ENCODE measurements at regions not wholly inside any gene's neighbourhood (a gene's known extent, or its start where the extent isn't known, plus 50 kb on each side); places are given as distances from the start of the nearest gene placed in this dataset.

DNA sequence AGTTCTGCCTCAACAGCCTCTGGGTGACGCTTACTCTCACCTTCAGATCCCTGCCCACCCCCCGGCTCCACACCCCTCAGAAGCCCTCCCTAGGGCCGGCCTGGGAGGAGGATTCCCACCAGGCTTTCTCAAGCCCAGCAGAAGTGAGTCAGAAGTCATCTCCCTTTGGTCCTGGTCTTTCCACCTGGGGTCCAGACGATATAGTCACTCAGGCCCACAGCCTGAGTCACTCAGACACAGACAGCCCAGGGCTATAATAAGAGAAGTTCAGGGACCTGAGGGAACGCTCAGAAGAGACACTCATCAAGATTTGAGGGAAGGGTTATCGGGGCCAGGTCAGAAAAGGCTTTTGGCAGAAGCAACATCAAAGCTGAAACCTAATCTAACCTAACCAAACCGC, 127.1 kb downstream of the SPATA19 start:
- Histone ChIP-seq H3K27ac (no peak overlapping the region), H3K4me1 (no peaks in the 10 kb centered on the region), H3K36me3 (no peaks in the 10 kb centered on the region), H3K4me3 (no peak overlapping the region), H3K9me3 (no peaks in the 10 kb centered on the region), H3K27me3 (no peaks in the 10 kb centered on the region)
- WGBS, result 73% methylated on average over 7 of the region's 7 CpGs
- no peak for DNase-seq (ENCODE audit: low spot score in 2 of 2)
- TF ChIP-seq, protein P1, sequence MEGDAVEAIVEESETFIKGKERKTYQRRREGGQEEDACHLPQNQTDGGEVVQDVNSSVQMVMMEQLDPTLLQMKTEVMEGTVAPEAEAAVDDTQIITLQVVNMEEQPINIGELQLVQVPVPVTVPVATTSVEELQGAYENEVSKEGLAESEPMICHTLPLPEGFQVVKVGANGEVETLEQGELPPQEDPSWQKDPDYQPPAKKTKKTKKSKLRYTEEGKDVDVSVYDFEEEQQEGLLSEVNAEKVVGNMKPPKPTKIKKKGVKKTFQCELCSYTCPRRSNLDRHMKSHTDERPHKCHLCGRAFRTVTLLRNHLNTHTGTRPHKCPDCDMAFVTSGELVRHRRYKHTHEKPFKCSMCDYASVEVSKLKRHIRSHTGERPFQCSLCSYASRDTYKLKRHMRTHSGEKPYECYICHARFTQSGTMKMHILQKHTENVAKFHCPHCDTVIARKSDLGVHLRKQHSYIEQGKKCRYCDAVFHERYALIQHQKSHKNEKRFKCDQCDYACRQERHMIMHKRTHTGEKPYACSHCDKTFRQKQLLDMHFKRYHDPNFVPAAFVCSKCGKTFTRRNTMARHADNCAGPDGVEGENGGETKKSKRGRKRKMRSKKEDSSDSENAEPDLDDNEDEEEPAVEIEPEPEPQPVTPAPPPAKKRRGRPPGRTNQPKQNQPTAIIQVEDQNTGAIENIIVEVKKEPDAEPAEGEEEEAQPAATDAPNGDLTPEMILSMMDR (IDR thresholded peaks at IDR 0.05), result no peak
- TF ChIP-seq EP300 (IDR thresholded peaks at IDR 0.05) (no peak), POLR2A (IDR thresholded peaks at IDR 0.05) (no peak), POLR2AphosphoS5 (IDR thresholded peaks at IDR 0.05) (no peak)

DNA sequence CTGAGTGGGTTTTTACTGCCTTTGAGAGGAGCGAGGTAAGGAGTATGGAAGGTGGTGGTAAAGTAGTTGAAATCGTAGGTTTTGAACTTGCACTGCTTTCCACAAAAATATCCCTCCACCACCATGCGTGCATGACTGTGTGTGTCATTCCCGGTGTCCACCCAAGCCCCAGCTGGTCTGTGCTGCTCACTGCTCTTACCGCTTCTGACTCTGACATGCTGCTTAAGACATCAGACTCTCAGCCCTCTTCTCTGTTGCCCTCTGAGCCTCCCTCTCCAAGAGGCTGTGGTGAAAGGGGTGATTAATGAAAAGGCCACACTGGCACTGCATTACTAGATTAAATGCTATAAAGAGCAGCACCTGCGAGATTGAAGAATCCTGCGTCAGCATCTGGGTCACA, 128.7 kb downstream of the SPATA19 start:
- no peaks in the 10 kb centered on the region for H3K9me3 ChIP-seq
- no peak overlapping the region for H3K4me3 ChIP-seq
- WGBS, result 87% methylated on average over 7 of the region's 7 CpGs
- H3K27me3 ChIP-seq, result no peaks in the 10 kb centered on the region
- TF ChIP-seq POLR2AphosphoS5 (IDR thresholded peaks at IDR 0.05) (no peak), POLR2A (IDR thresholded peaks at IDR 0.05) (no peak), EP300 (IDR thresholded peaks at IDR 0.05) (no peak)
- TF ChIP-seq, protein P1 (IDR thresholded peaks at IDR 0.05), result no peak
- no peak for DNase-seq (ENCODE audit: low spot score in 2 of 2)
- H3K36me3 ChIP-seq, result no peaks in the 10 kb centered on the region
- H3K4me1 ChIP-seq, result no peaks in the 10 kb centered on the region
- no peak overlapping the region for H3K27ac ChIP-seq

DNA sequence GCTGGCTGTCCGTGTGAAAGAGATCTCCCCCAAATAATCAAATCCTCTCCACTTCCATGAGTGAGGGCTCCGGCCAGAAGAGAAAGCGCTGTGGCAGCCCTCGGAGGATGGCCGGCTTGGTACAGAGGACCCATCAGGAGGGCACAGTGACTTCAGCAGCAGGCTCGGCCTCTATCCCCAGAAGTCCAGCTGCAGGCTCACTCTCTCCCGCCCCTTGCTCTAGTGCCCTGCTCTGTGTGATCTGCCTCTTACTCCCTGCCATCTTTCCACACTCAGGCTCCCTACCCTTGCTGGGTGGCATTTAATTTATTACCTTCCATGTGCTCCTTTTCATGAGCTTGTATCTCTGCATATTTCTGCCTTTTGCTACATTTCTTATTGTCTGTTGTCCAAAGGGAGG, 129.7 kb downstream of the SPATA19 start:
- Histone ChIP-seq H3K36me3 (no peaks in the 10 kb centered on the region), H3K27me3 (no peaks in the 10 kb centered on the region), H3K4me3 (no peak overlapping the region), H3K4me1 (no peaks in the 10 kb centered on the region), H3K9me3 (no peaks in the 10 kb centered on the region), H3K27ac (no peak overlapping the region)
- 84% methylated on average over 7 of the region's 7 CpGs for WGBS
- TF ChIP-seq, protein P1 (IDR thresholded peaks at IDR 0.05), result no peak
- TF ChIP-seq POLR2A (IDR thresholded peaks at IDR 0.05) (no peak), POLR2AphosphoS5 (IDR thresholded peaks at IDR 0.05) (no peak), EP300 (IDR thresholded peaks at IDR 0.05) (no peak)
- DNase-seq (ENCODE audit: low spot score in 2 of 2), result no peak

DNA sequence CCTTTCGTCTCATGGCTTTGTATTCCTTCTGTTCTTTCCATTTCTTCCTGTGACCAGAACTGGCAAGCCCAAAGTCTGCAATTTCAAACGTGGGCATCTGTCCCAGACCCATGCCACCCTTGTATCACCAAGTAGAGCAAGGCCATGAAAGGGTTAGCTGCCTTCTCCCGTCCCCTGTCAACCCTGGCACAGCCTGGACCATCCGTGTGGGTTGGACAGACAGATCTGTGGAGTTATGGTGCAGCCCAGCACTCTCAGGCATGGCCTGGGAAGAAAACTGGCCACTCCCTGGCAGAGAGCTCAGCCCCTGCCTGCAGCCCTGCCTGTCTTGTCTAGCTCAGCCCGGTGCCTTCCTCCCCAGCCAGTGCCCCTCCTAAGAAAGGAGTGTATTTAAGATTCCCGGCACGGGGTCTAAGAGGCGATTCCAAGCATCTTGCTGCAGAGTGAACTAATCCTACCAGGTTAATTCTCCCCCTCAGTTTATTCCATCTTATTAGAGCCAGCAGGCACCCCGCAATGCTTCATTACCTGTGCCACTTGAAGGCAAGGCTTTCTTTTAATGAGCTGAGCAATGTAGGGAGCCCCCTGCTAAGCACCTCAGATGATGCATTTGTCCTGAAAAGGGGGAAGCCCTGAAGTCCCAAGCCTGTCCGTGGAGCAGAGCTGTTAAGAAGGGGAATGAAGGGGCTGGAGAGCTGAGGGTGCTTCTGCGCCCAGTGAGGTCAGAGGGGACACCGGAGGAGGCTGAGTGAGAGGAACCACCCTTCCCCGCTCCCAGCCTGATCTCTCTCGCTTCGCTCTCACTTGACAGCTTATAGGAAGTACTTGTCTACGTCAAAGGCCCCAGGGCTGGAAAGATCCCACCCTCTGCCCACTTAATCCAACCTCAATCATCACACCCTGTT, 130.6 kb downstream of the SPATA19 start:
- Histone ChIP-seq H3K4me3 (no peak overlapping the region), H3K9me3 (no peaks in the 10 kb centered on the region), H3K27ac (no peak overlapping the region), H3K4me1 (no peaks in the 10 kb centered on the region), H3K36me3 (no peaks in the 10 kb centered on the region), H3K27me3 (no peaks in the 10 kb centered on the region)
- DNase-seq (ENCODE audit: low spot score in 2 of 2), result no peak
- 65% methylated on average over 16 of the region's 16 CpGs for WGBS
- TF ChIP-seq EP300 (IDR thresholded peaks at IDR 0.05) (no peak), POLR2A (IDR thresholded peaks at IDR 0.05) (no peak), POLR2AphosphoS5 (IDR thresholded peaks at IDR 0.05) (no peak)
- TF ChIP-seq, protein P1 (IDR thresholded peaks at IDR 0.05), result no peak

DNA sequence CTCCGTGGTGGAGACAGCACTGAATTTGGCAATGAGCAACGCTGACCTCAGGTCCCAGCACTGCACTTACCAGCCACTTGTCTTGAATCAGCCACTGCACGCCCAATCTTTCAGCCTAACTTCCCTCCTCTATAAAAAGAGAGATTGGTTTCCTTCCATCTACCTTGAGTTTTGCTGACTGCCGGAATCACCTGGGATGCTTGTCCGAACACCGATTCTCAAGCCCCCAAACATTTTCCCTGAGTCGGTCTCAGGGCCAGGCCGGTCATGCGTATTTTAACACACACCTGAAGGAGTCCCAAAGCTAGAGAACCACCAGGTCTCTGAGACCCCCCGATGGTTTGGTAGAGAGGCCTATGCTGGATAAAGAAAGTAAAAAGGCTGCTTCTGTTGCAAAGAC, 131.5 kb downstream of the SPATA19 start:
- no peaks in the 10 kb centered on the region for H3K4me1 ChIP-seq
- no peaks in the 10 kb centered on the region for H3K27me3 ChIP-seq
- H3K36me3 ChIP-seq, result no peaks in the 10 kb centered on the region
- no peak overlapping the region for H3K4me3 ChIP-seq
- H3K9me3 ChIP-seq, result no peaks in the 10 kb centered on the region
- WGBS, result 93% methylated on average over 10 of the region's 10 CpGs
- TF ChIP-seq POLR2AphosphoS5 (IDR thresholded peaks at IDR 0.05) (no peak), EP300 (IDR thresholded peaks at IDR 0.05) (no peak), POLR2A (IDR thresholded peaks at IDR 0.05) (no peak)
- TF ChIP-seq, protein P1 (IDR thresholded peaks at IDR 0.05), result no peak
- H3K27ac ChIP-seq, result no peak overlapping the region
- no peak for DNase-seq (ENCODE audit: low spot score in 2 of 2)

All from suprapubic skin (tissue), 4 donors.